Sigmoid colon (tissue), 6 donors: ENCODE measurements at regions not wholly inside any gene's neighbourhood (a gene's known extent, or its start where the extent isn't known, plus 50 kb on each side); places are given as distances from the start of the nearest gene placed in this dataset.

Experiments
- DNase-seq: peaks from one replicate; pipeline ENCODE4 v3.0.0-alpha.2; 2019
- H3K27ac ChIP-seq, 4 donors: fragments of 200-600 bp; sonication (generic); one replicate each; pipeline ENCODE4 v1.5.1; 2016 to 2019; ENCODE audit warnings: mild to moderate bottlenecking in 1 of 4
- H3K27me3 ChIP-seq, 3 donors: fragments of 200-600 bp; sonication (generic); one replicate each; pipeline ENCODE4 v1.5.1; 2019; ENCODE audit warnings: mild to moderate bottlenecking in 1 of 3
- H3K36me3 ChIP-seq, 4 donors: fragments of 200-600 bp; sonication (generic); one replicate each; pipeline ENCODE4 v1.5.1; 2016 to 2019
- H3K4me1 ChIP-seq, 4 donors: fragments of 200-600 bp; sonication (generic); one replicate each; pipeline ENCODE4 v1.5.1; 2017 to 2019
- H3K4me3 ChIP-seq, 4 donors: fragments of 200-600 bp; sonication (generic); one replicate each; pipeline ENCODE4 v1.5.1; 2017 to 2019; ENCODE audit warnings: mild to moderate bottlenecking in 2 of 4, moderate library complexity in 1 of 4
- H3K9me3 ChIP-seq, 4 donors: fragments of 200-600 bp in 3 of 4; sonication (generic) in 3 of 4; one replicate each; pipeline versions ENCODE4 v1.5.1 to v1.6.1; 2013 to 2019
- EP300 ChIP-seq, 4 donors: sonication (generic); formaldehyde crosslinking; IDR thresholded peaks; one replicate each; pipeline ENCODE4 v1.6.1; 2017; ENCODE audit warnings: antibody characterized with exemption in 4 of 4
- POLR2A ChIP-seq, 2 donors: fragments of 450-650 bp; IDR thresholded peaks; one replicate each; pipeline ENCODE4 v1.6.1; 2016; ENCODE audit warnings: antibody characterized with exemption in 2 of 2, mild to moderate bottlenecking in 2 of 2, moderate library complexity in 2 of 2
- POLR2AphosphoS5 ChIP-seq, 4 donors: sonication (generic); formaldehyde crosslinking; IDR thresholded peaks; one replicate each; pipeline ENCODE4 v1.6.1; 2017; ENCODE audit warnings: antibody characterized with exemption in 4 of 4
- WGBS, 2 donors: extraction: QIAGEN DNeasy Blood & Tissue Kit; methylation state at CpG; one replicate each; pipeline ENCODE4 v1.1.7; 2013; 5-methylcytosine and 5-hydroxymethylcytosine counted together
- intact Hi-C: fragments of 100-400 bp; cut with DNase I; formaldehyde crosslinking; loops from one replicate; pipeline ENCODE4 v1.15.1; 2023
- TF ChIP-seq, protein P1 (sequence below), 4 experiments: fragments of 450-650 bp in 3 of 4; fragments of 200-600 bp in 1 of 4; IDR thresholded peaks; one replicate each; pipeline ENCODE4 v1.5.1; 2016 to 2019; ENCODE audit warnings: antibody characterized with exemption in 4 of 4, mild to moderate bottlenecking in 3 of 4, moderate library complexity in 2 of 4
- donor health status: healthy with polysubstance abuse.
- donor health status: healthy.

DNA sequence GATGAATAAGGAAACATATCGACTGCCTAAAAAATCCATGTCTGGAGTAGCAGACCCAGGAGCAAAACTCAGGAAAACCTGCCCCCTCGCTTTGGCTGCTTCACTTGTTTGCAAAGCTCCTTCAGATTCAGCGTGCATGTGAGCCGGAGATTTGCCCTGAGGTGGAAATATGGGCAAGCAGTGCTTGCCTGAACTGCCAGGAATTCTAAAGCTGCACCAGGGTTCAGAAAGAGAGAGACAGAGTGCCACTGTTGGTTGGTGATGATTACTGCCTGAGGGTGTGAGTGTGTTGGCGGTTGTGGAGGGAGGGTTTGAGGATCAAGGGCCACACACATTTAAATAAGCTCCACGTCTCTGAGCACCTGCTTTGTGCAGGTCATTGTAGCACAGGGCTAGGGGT, 139.6 kb upstream of the RGPD4 start:
- H3K36me3 ChIP-seq: no peaks in the 10 kb centered on the region
- no peak for DNase-seq
- H3K9me3 ChIP-seq: no peaks in the 10 kb centered on the region
- TF ChIP-seq, protein P1, sequence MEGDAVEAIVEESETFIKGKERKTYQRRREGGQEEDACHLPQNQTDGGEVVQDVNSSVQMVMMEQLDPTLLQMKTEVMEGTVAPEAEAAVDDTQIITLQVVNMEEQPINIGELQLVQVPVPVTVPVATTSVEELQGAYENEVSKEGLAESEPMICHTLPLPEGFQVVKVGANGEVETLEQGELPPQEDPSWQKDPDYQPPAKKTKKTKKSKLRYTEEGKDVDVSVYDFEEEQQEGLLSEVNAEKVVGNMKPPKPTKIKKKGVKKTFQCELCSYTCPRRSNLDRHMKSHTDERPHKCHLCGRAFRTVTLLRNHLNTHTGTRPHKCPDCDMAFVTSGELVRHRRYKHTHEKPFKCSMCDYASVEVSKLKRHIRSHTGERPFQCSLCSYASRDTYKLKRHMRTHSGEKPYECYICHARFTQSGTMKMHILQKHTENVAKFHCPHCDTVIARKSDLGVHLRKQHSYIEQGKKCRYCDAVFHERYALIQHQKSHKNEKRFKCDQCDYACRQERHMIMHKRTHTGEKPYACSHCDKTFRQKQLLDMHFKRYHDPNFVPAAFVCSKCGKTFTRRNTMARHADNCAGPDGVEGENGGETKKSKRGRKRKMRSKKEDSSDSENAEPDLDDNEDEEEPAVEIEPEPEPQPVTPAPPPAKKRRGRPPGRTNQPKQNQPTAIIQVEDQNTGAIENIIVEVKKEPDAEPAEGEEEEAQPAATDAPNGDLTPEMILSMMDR (IDR thresholded peaks at IDR 0.05): no peak
- TF ChIP-seq POLR2A (IDR thresholded peaks at IDR 0.05): no peak
- TF ChIP-seq POLR2AphosphoS5 (IDR thresholded peaks at IDR 0.05): no peak
- TF ChIP-seq EP300 (IDR thresholded peaks at IDR 0.05): no peak
- intact Hi-C loops: no loop called here
- no peak overlapping the region for H3K4me3 ChIP-seq
- no peaks in the 10 kb centered on the region for H3K27me3 ChIP-seq
- no peak overlapping the region for H3K27ac ChIP-seq
- H3K4me1 ChIP-seq: no peaks in the 10 kb centered on the region
- WGBS, 2 donors: 62 to 70% methylated on average over 6 of the region's 6 CpGs

DNA sequence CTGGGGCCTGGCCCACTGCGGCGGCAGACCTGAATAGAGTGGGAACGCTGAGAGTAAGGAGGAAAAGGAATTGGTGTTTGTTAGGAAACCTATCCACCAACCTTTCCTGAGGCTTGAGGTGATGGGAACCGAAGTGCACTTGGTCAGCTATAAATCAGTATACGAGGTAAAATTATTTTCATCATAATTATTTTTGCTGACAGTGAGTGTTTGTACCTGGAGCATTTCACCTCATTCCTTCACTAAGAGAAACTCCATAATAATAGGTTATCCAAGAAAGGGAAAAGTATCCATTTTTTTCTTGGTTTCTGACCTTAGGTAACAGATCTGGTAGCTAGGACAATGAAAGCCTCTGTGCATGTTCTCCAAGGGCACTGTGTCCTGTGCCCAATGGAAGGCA, 138.6 kb upstream of the RGPD4 start:
- Histone ChIP-seq H3K36me3 (no peaks in the 10 kb centered on the region), H3K27ac (no peak overlapping the region), H3K9me3 (no peaks in the 10 kb centered on the region), H3K27me3 (no peaks in the 10 kb centered on the region), H3K4me1 (no peaks in the 10 kb centered on the region), H3K4me3 (no peak overlapping the region)
- intact Hi-C loops: no loop called here
- TF ChIP-seq, protein P1 (IDR thresholded peaks at IDR 0.05): no peak
- 85 to 88% methylated on average over 5 of the region's 5 CpGs for WGBS, 2 donors
- DNase-seq: no peak

DNA sequence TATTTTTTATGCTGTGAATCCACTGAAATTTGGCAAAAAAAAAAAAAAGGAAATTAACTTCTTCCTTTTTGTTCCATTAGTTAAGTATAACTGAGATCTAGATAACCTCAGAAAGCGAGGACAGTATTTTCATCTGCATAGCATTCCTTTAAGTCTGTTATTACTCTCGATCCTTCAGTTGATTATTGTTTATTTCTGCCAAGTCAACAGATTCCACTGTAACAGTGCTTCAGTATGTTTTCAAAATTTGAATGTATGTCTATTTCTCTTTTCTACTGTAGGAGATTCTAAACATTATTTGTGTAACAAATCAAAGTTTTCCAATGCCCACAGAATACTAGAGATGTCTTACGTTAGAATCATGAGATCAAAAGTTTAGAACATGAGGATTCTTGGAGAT, 133.1 kb upstream of the RGPD4 start:
- Histone ChIP-seq H3K36me3 (no peaks in the 10 kb centered on the region), H3K27ac (no peak overlapping the region), H3K27me3 (no peaks in the 10 kb centered on the region), H3K4me1 (no peaks in the 10 kb centered on the region), H3K4me3 (no peak overlapping the region), H3K9me3 (no peaks in the 10 kb centered on the region)
- intact Hi-C loops: no loop called here
- TF ChIP-seq, protein P1 (IDR thresholded peaks at IDR 0.05): no peak
- TF ChIP-seq POLR2AphosphoS5 (IDR thresholded peaks at IDR 0.05) (no peak), EP300 (IDR thresholded peaks at IDR 0.05) (no peak), POLR2A (IDR thresholded peaks at IDR 0.05) (no peak)
- WGBS, 2 donors: 86 to 87% methylated on average over 3 of the region's 3 CpGs
- DNase-seq: no peak

DNA sequence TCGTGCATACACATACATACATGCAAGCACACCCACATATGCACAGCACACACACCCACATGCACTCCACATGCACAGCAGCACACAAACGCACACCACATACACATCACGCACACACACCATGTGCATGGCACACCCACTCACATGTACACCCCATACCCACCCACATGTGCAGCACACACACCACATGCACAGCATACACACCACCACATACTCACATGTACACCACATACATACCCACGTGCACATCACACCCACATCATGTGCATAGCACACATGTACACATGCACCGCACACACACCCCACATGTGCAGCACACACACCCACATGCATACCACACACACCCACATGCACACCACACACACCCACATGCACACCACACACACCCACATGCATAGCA, 132.0 kb upstream of the RGPD4 start:
- DNase-seq: no peak
- intact Hi-C loops: no loop called here
- TF ChIP-seq POLR2A (IDR thresholded peaks at IDR 0.05) (no peak), POLR2AphosphoS5 (IDR thresholded peaks at IDR 0.05) (no peak), EP300 (IDR thresholded peaks at IDR 0.05) (no peak)
- TF ChIP-seq, protein P1 (IDR thresholded peaks at IDR 0.05): no peak
- WGBS, 2 donors: 76 to 80% methylated on average over 5 of the region's 5 CpGs
- no peaks in the 10 kb centered on the region for H3K36me3 ChIP-seq
- H3K4me3 ChIP-seq: no peak overlapping the region
- no peaks in the 10 kb centered on the region for H3K4me1 ChIP-seq
- no peak overlapping the region for H3K27ac ChIP-seq
- no peaks in the 10 kb centered on the region for H3K27me3 ChIP-seq
- H3K9me3 ChIP-seq: no peaks in the 10 kb centered on the region

DNA sequence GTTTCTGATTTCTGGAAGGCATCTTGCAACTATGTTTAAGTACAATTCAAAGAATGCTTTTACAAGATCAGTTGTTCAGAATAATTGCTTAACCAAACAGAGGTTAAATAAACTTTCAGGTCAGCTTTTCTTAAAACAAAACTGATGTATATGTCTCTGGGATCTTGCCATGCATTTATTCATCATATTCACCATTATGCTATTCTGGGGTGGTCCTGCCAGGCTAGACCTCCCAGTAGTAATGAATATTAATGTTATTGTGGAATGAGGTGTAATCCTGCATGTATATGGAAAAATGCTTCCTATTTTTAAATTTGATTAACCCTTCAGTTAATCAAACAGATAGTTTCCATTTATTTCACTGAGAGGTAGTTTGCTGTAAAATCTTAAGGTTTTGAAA, 129.3 kb upstream of the RGPD4 start:
- Histone ChIP-seq H3K4me3 (no peak overlapping the region), H3K27ac (no peak overlapping the region), H3K36me3 (no peaks in the 10 kb centered on the region), H3K27me3 (no peaks in the 10 kb centered on the region), H3K4me1 (no peaks in the 10 kb centered on the region), H3K9me3 (no peaks in the 10 kb centered on the region)
- intact Hi-C loops: no loop called here
- no peak for DNase-seq
- TF ChIP-seq, protein P1 (IDR thresholded peaks at IDR 0.05): no peak
- TF ChIP-seq POLR2A (IDR thresholded peaks at IDR 0.05): no peak
- no peak for TF ChIP-seq EP300 (IDR thresholded peaks at IDR 0.05)
- no peak for TF ChIP-seq POLR2AphosphoS5 (IDR thresholded peaks at IDR 0.05)
